ENCODE measurements at regions not wholly inside any gene's neighbourhood (a gene's known extent, or its start where the extent isn't known, plus 50 kb on each side); places are given as distances from the start of the nearest gene placed in this dataset.

GRCh38 chr4:3688018-3688998 is 77.9 kb upstream of the ADRA2C start:
- DNase-seq (ENCODE audit: insufficient read length, low spot score) (no peak), FAIRE-seq (no peak)
- TF ChIP-seq CTCF (IDR thresholded peaks at IDR 0.05; ENCODE audit: insufficient read depth, missing control alignments): no peak

- no peak for FAIRE-seq
- no peak for TF ChIP-seq CTCF (IDR thresholded peaks at IDR 0.05; ENCODE audit: insufficient read depth, missing control alignments)
- no peak for DNase-seq (ENCODE audit: insufficient read length, low spot score)
Observed at GRCh38 chr4:3687538-3687937, 78.6 kb upstream of the ADRA2C start.

DNA sequence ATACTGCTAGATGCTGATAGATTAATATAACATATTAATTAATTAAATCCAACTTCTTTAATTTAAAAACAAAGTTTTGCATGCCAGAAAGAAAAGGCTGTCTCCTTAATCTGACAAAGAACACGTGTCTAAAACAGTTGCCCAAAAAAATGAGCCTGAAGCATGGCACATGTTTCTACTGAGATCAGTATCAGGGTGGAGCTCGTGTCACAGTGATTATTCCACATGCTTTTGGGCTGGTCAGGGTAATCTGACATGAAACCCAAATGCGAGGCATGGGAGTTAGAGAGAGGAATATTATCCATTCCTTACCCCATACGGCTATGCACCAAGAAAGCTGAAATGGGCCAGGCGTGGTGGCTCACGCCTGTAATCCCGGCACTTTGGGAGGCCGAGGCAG is 79.4 kb upstream of the ADRA2C start:
- TF ChIP-seq CTCF (IDR thresholded peaks at IDR 0.05; ENCODE audit: insufficient read depth, missing control alignments): no peak
- FAIRE-seq (no peak), DNase-seq (ENCODE audit: insufficient read length, low spot score) (no peak)

- DNase-seq (ENCODE audit: insufficient read length, low spot score): no peak
- TF ChIP-seq CTCF (IDR thresholded peaks at IDR 0.05; ENCODE audit: insufficient read depth, missing control alignments): no peak
- FAIRE-seq: no peak
Observed at GRCh38 chr4:3685081-3685645, 81.0 kb upstream of the ADRA2C start.

DNA sequence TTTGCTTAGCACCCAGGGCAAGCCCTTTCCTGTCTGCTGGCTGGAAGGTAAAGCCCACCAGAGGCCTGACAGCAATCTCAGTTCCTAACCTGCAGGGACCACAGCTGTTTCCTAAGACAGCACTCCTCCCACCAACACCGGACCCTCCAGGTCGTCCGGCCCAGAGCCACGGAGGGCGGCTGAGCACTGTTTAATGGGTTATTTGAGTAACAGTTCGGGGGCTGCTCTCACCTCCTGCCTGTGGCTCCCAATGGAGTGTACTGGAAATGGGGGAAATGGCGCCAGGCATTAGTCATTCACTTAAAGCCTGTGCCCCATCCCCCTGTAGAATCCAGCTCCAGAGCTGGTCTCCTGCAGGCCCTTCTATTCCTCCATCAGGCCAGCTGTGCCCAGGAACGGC is 81.6 kb upstream of the ADRA2C start:
- no peak for FAIRE-seq
- no peak for DNase-seq (ENCODE audit: insufficient read length, low spot score)
- no peak for TF ChIP-seq CTCF (IDR thresholded peaks at IDR 0.05; ENCODE audit: insufficient read depth, missing control alignments)

DNA sequence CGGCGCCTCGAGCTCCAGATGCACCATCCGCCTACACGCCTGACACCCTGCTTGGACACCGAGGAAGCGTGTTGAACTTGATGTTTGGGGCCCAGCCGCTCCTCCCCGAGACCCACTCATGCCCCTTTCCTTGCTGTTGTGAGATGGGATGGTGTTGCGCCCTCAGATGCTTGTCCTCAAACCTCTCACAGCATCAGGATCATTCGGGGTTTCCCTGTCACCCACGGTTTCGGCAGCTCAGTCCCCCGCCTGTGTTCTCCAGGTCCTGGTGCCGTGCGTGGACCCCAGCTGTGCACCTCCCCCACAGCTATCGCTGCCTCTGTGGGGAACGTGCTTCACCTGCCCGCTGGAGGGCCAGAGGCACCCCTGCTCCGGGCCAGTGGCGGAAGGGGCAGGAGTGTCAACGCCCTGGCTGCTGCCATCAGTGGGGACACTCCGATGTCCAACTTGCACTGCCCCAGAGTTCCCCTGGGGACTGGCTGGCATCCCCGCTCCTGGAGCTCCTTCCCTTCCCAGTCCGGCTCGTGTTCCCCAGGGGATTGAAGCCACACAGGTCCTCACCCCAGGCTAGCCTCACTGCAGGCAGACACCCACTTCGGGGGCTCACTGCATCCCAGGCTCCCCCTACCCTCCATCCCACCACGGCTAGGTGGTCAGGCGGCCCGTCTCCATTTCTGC is 82.3 kb upstream of the ADRA2C start:
- FAIRE-seq: no peak
- no peak for DNase-seq (ENCODE audit: insufficient read length, low spot score)
- no peak for TF ChIP-seq CTCF (IDR thresholded peaks at IDR 0.05; ENCODE audit: insufficient read depth, missing control alignments)

Measured in D721Med (cell line).